GM12872 (cell line): ENCODE measurements at regions not wholly inside any gene's neighbourhood (a gene's known extent, or its start where the extent isn't known, plus 50 kb on each side); places are given as distances from the start of the nearest gene placed in this dataset.

Experiments
- CTCF ChIP-seq: IDR thresholded peaks from 3 replicates; pipeline ENCODE4 v1.5.1; 2011; ENCODE audit warnings: low read depth, mild to moderate bottlenecking, low read length, moderate library complexity; ENCODE audit not compliant: insufficient read depth

GRCh38 chr11:110982214-110982613, 263.3 kb upstream of the POU2AF2 start:
- no peak for TF ChIP-seq CTCF

- TF ChIP-seq CTCF, result no peak
Observed at GRCh38 chr11:110979696-110980095, 265.8 kb upstream of the POU2AF2 start.

GRCh38 chr11:110977661-110978060, 265.4 kb upstream of the ARHGAP20 start:
- TF ChIP-seq CTCF, result no peak

GRCh38 chr11:110974731-110975130, 262.5 kb upstream of the ARHGAP20 start:
- TF ChIP-seq CTCF, result no peak

- TF ChIP-seq CTCF, result no peak
Observed at GRCh38 chr11:110973401-110973980, 261.3 kb upstream of the ARHGAP20 start.

- no peak for TF ChIP-seq CTCF
Observed at GRCh38 chr11:110972640-110973039, 260.4 kb upstream of the ARHGAP20 start.

GRCh38 chr11:110972106-110972505, 259.9 kb upstream of the ARHGAP20 start:
- no peak for TF ChIP-seq CTCF
